Sigmoid colon (tissue), 6 donors: ENCODE measurements at regions not wholly inside any gene's neighbourhood (a gene's known extent, or its start where the extent isn't known, plus 50 kb on each side); places are given as distances from the start of the nearest gene placed in this dataset.
"Not testable (repeated sequence)": the region's sequence is repeated elsewhere in the genome, so short reads cannot be mapped to it uniquely, and the experiment has no call there.

ENCODE experiments used
- DNase-seq: peaks from one replicate; pipeline ENCODE4 v3.0.0-alpha.2; 2019
- H3K27ac ChIP-seq, 4 donors: fragments of 200-600 bp; sonication (generic); one replicate each; pipeline ENCODE4 v1.5.1; 2016 to 2019; ENCODE audit warnings: mild to moderate bottlenecking in 1 of 4
- H3K27me3 ChIP-seq, 3 donors: fragments of 200-600 bp; sonication (generic); one replicate each; pipeline ENCODE4 v1.5.1; 2019; ENCODE audit warnings: mild to moderate bottlenecking in 1 of 3
- H3K36me3 ChIP-seq, 4 donors: fragments of 200-600 bp; sonication (generic); one replicate each; pipeline ENCODE4 v1.5.1; 2016 to 2019
- H3K4me1 ChIP-seq, 4 donors: fragments of 200-600 bp; sonication (generic); one replicate each; pipeline ENCODE4 v1.5.1; 2017 to 2019
- H3K4me3 ChIP-seq, 4 donors: fragments of 200-600 bp; sonication (generic); one replicate each; pipeline ENCODE4 v1.5.1; 2017 to 2019; ENCODE audit warnings: mild to moderate bottlenecking in 2 of 4, moderate library complexity in 1 of 4
- H3K9me3 ChIP-seq, 4 donors: fragments of 200-600 bp in 3 of 4; sonication (generic) in 3 of 4; one replicate each; pipeline versions ENCODE4 v1.5.1 to v1.6.1; 2013 to 2019
- EP300 ChIP-seq, 4 donors: sonication (generic); formaldehyde crosslinking; IDR thresholded peaks; one replicate each; pipeline ENCODE4 v1.6.1; 2017; ENCODE audit warnings: antibody characterized with exemption in 4 of 4
- POLR2A ChIP-seq, 2 donors: fragments of 450-650 bp; IDR thresholded peaks; one replicate each; pipeline ENCODE4 v1.6.1; 2016; ENCODE audit warnings: antibody characterized with exemption in 2 of 2, mild to moderate bottlenecking in 2 of 2, moderate library complexity in 2 of 2
- POLR2AphosphoS5 ChIP-seq, 4 donors: sonication (generic); formaldehyde crosslinking; IDR thresholded peaks; one replicate each; pipeline ENCODE4 v1.6.1; 2017; ENCODE audit warnings: antibody characterized with exemption in 4 of 4
- WGBS, 2 donors: extraction: QIAGEN DNeasy Blood & Tissue Kit; methylation state at CpG; one replicate each; pipeline ENCODE4 v1.1.7; 2013; 5-methylcytosine and 5-hydroxymethylcytosine counted together
- intact Hi-C: fragments of 100-400 bp; cut with DNase I; formaldehyde crosslinking; loops from one replicate; pipeline ENCODE4 v1.15.1; 2023
- TF ChIP-seq, protein P1 (sequence below), 4 experiments: fragments of 450-650 bp in 3 of 4; fragments of 200-600 bp in 1 of 4; IDR thresholded peaks; one replicate each; pipeline ENCODE4 v1.5.1; 2016 to 2019; ENCODE audit warnings: antibody characterized with exemption in 4 of 4, mild to moderate bottlenecking in 3 of 4, moderate library complexity in 2 of 4
- donor health status: healthy with polysubstance abuse.
- donor health status: healthy.

DNA sequence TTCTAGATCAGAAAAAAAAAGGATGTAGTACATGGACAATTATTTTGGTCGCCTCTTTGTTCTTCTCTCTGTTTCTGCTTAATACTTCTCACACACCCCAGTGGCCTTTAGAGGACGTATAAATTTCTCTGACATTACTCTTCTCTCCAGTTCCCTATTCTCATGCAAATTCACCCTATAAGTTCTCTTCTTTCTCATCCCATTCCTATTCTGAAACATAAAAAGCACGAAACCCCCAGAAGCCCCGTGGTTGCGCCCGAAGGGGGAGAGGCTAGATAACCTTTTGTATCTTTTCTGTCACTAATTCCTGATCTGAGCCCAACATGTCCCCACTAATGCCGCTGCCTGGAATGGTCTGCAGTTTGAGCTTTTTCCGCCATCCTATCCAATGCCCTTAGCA is 136.9 kb downstream of the SKIDA1 start:
- Histone ChIP-seq H3K9me3 (no peaks in the 10 kb centered on the region), H3K4me1 (no peaks in the 10 kb centered on the region), H3K36me3 (no peaks in the 10 kb centered on the region), H3K27ac (no peak overlapping the region), H3K4me3 (no peak overlapping the region), H3K27me3 (no peaks in the 10 kb centered on the region)
- intact Hi-C loops, result no loop called here
- no peak for TF ChIP-seq EP300 (IDR thresholded peaks at IDR 0.05)
- TF ChIP-seq POLR2AphosphoS5 (IDR thresholded peaks at IDR 0.05), result no peak
- TF ChIP-seq, protein P1, sequence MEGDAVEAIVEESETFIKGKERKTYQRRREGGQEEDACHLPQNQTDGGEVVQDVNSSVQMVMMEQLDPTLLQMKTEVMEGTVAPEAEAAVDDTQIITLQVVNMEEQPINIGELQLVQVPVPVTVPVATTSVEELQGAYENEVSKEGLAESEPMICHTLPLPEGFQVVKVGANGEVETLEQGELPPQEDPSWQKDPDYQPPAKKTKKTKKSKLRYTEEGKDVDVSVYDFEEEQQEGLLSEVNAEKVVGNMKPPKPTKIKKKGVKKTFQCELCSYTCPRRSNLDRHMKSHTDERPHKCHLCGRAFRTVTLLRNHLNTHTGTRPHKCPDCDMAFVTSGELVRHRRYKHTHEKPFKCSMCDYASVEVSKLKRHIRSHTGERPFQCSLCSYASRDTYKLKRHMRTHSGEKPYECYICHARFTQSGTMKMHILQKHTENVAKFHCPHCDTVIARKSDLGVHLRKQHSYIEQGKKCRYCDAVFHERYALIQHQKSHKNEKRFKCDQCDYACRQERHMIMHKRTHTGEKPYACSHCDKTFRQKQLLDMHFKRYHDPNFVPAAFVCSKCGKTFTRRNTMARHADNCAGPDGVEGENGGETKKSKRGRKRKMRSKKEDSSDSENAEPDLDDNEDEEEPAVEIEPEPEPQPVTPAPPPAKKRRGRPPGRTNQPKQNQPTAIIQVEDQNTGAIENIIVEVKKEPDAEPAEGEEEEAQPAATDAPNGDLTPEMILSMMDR (IDR thresholded peaks at IDR 0.05), result no peak
- no peak for TF ChIP-seq POLR2A (IDR thresholded peaks at IDR 0.05)
- WGBS, 2 donors, result 87 to 91% methylated on average over 8 of the region's 8 CpGs
- DNase-seq, result no peak

GRCh38 chr10:21387868-21388267 is 137.6 kb downstream of the SKIDA1 start:
- no peaks in the 10 kb centered on the region for H3K27me3 ChIP-seq
- no peak overlapping the region for H3K27ac ChIP-seq
- H3K9me3 ChIP-seq, result no peaks in the 10 kb centered on the region
- no peak overlapping the region for H3K4me3 ChIP-seq
- TF ChIP-seq EP300 (IDR thresholded peaks at IDR 0.05) (no peak), POLR2AphosphoS5 (IDR thresholded peaks at IDR 0.05) (no peak), POLR2A (IDR thresholded peaks at IDR 0.05) (no peak)
- TF ChIP-seq, protein P1 (IDR thresholded peaks at IDR 0.05), result no peak
- no peak for DNase-seq
- WGBS, 2 donors, result 81 to 88% methylated on average over 11 of the region's 11 CpGs
- intact Hi-C loops, result no loop called here
- H3K36me3 ChIP-seq, result no peaks in the 10 kb centered on the region
- H3K4me1 ChIP-seq, result no peaks in the 10 kb centered on the region

- no peak for DNase-seq
- intact Hi-C loops, result no loop called here
- Histone ChIP-seq H3K9me3 (no peaks in the 10 kb centered on the region), H3K27me3 (no peaks in the 10 kb centered on the region), H3K27ac (no peak overlapping the region), H3K4me1 (no peaks in the 10 kb centered on the region), H3K36me3 (no peaks in the 10 kb centered on the region), H3K4me3 (no peak overlapping the region)
- TF ChIP-seq POLR2AphosphoS5 (IDR thresholded peaks at IDR 0.05) (no peak), EP300 (IDR thresholded peaks at IDR 0.05) (no peak), POLR2A (IDR thresholded peaks at IDR 0.05) (no peak)
- TF ChIP-seq, protein P1 (IDR thresholded peaks at IDR 0.05), result no peak
- 87 to 90% methylated on average over 5 of the region's 5 CpGs for WGBS, 2 donors
Measured at GRCh38 chr10:21385996-21386585, 139.4 kb downstream of the SKIDA1 start.

DNA sequence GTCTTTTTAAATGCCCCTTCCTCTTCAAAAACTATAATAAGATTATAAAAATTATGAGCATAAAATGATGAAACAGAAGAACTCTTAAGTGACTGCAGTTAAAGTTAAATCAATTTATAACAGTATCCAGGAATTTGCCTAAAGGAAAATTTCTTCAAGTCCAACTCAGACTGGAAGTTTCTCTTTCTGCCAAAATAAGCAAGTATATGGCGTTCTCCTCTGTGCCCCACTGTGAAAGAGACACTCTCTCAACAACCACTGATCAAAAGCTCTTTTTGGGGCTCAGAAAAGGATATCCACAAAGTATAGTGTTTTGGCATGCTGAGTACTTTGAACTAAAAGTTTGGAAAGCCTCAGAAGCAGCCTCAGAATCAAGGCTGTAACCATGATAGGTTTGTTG is 139.9 kb downstream of the SKIDA1 start:
- 78 to 81% methylated on average over 1 of the region's 1 CpG for WGBS, 2 donors
- H3K27ac ChIP-seq, result no peak overlapping the region
- H3K4me1 ChIP-seq, result no peaks in the 10 kb centered on the region
- DNase-seq, result no peak
- intact Hi-C loops, result no loop called here
- H3K27me3 ChIP-seq, result no peaks in the 10 kb centered on the region
- no peaks in the 10 kb centered on the region for H3K36me3 ChIP-seq
- H3K4me3 ChIP-seq, result no peak overlapping the region
- TF ChIP-seq, protein P1 (IDR thresholded peaks at IDR 0.05), result no peak
- no peaks in the 10 kb centered on the region for H3K9me3 ChIP-seq

DNA sequence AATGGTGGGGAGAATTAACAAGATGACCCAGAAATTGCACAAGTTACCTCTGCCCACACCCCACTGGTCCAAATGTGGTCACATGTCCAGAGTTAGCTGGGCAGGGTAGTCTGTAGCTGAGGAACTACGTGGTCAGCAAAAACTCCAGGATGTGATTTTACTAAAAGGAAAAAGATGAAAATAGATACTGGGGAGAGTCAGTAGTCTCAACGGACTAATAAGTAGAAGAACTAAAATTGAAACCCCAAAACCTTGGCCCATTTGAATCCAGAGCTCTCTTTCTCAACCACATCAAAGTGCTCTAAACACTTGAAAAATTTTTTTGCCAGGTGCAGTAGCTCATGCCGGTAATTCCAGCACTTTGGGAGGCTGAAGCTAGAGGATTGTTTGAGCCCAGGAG is 146.3 kb downstream of the SKIDA1 start:
- no peaks in the 10 kb centered on the region for H3K36me3 ChIP-seq
- no peak for DNase-seq
- H3K4me1 ChIP-seq, result no peaks in the 10 kb centered on the region
- no peaks in the 10 kb centered on the region for H3K9me3 ChIP-seq
- no peak for TF ChIP-seq POLR2A (IDR thresholded peaks at IDR 0.05)
- TF ChIP-seq EP300 (IDR thresholded peaks at IDR 0.05), result no peak
- TF ChIP-seq, protein P1 (IDR thresholded peaks at IDR 0.05), result no peak
- no peak overlapping the region for H3K27ac ChIP-seq
- 62 to 74% methylated on average over 3 of the region's 3 CpGs for WGBS, 2 donors
- H3K4me3 ChIP-seq, result no peak overlapping the region
- intact Hi-C loops, result no loop called here
- H3K27me3 ChIP-seq, result no peaks in the 10 kb centered on the region

- peaks cover 0 to 10% (median 8%) of the 10 kb centered on the region in 4 donors for H3K4me1 ChIP-seq
- H3K36me3 ChIP-seq, H3K4me3 ChIP-seq, H3K9me3 ChIP-seq, DNase-seq, H3K27ac ChIP-seq, intact Hi-C loops, H3K27me3 ChIP-seq: not testable (repeated sequence)
- 87 to 90% methylated on average over 2 of the region's 2 CpGs for WGBS, 2 donors
Measured at GRCh38 chr10:21375274-21375673, 150.2 kb downstream of the SKIDA1 start.

DNA sequence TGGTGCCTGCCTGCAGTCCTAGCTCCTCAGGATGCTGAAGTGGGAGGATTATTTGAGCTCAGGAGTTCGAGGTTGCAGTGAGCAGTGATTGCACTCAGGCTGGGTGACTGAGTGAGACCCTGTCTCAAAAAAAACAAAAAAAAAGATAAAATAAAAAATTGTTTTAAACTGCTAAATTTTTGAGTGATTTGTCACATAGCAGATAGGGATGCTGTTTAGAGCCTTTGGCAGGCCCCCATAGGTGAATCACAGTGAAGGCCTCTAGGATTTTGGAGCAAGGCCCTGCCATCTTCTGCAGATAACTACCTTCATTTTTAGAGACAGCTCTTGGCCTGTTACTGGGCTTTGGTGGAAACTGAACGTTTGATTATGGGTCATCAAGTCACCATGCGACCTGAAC is 151.6 kb downstream of the SKIDA1 start:
- H3K4me3 ChIP-seq, intact Hi-C loops, H3K9me3 ChIP-seq, DNase-seq, H3K27me3 ChIP-seq, H3K27ac ChIP-seq, H3K36me3 ChIP-seq: not testable (repeated sequence)
- peaks cover 0 to 10% (median 8%) of the 10 kb centered on the region in 4 donors for H3K4me1 ChIP-seq
- WGBS, 2 donors, result 74 to 88% methylated on average over 3 of the region's 3 CpGs
